IMR-90 (cell line): ENCODE measurements at regions not wholly inside any gene's neighbourhood (a gene's known extent, or its start where the extent isn't known, plus 50 kb on each side); places are given as distances from the start of the nearest gene placed in this dataset.

Source experiments
- ATAC-seq: fragments of 200-7000 bp; cut with Tn5 transposase; 2 replicates; pipeline ENCODE4 v1.9.1; 2020; ENCODE audit warnings: low read depth, mild to moderate bottlenecking, moderate library complexity
- BruUV-seq: library from RNA; stranded (reverse); fragments of 400-500 nt; replicated peaks from 2 replicates; lab custom pipeline; 2021; lab: Mats Ljungman, UMichigan
- CTCF ChIA-PET: fragments of 300-600 bp; formaldehyde crosslinking; extraction: SDS; loops from one replicate; lab custom pipeline; 2021; ENCODE audit warnings: antibody characterized with exemption; lab: Yijun Ruan, JAX
- POLR2A ChIA-PET: fragments of 300-600 bp; sonication (Branson Sonifier 250); formaldehyde crosslinking; loops from one replicate; lab custom pipeline; 2022; ENCODE audit warnings: antibody characterized with exemption; ENCODE audit not compliant: unreplicated experiment; lab: Charles Lee
- DNase-seq: peaks from one replicate; pipeline ENCODE4 v3.0.0; 2013
- H2AFZ ChIP-seq: replicated peaks from 2 replicates; pipeline ENCODE3; 2013; ENCODE audit warnings: low read length, mild to moderate bottlenecking; ENCODE audit not compliant: poor library complexity
- H2AK5ac ChIP-seq: 2 replicates; pipeline ENCODE4 v1.6.1; 2013; ENCODE audit warnings: low read depth, low read length, inconsistent platforms
- H2AK9ac ChIP-seq: replicated peaks from 2 replicates; pipeline ENCODE3; 2013; ENCODE audit warnings: mild to moderate bottlenecking, low read depth, low read length, moderate library complexity; ENCODE audit not compliant: poor library complexity
- H2BK120ac ChIP-seq: 2 replicates; pipeline ENCODE4 v1.6.1; 2013; ENCODE audit warnings: low read depth, low read length, inconsistent platforms
- H2BK15ac ChIP-seq: 3 replicates; pipeline ENCODE4 v1.6.1; 2013; ENCODE audit warnings: low read depth, low read length, inconsistent platforms
- H2BK20ac ChIP-seq: 2 replicates; pipeline ENCODE4 v1.6.1; 2013; ENCODE audit warnings: low read depth, mild to moderate bottlenecking, inconsistent platforms, low read length, moderate library complexity
- H2BK5ac ChIP-seq: 2 replicates; pipeline ENCODE4 v1.6.1; 2013; ENCODE audit warnings: mild to moderate bottlenecking, low read depth, low read length, inconsistent platforms; ENCODE audit not compliant: poor library complexity, severe bottlenecking
- H3K14ac ChIP-seq: replicated peaks from 2 replicates; pipeline ENCODE4 v1.6.1; 2013; ENCODE audit warnings: low read depth, low read length, inconsistent platforms
- H3K18ac ChIP-seq: 2 replicates; pipeline ENCODE4 v1.6.1; 2013; ENCODE audit warnings: low read depth, low read length, control low read depth
- H3K23ac ChIP-seq: 2 replicates; pipeline ENCODE4 v1.6.1; 2013; ENCODE audit warnings: low read depth, low read length, inconsistent platforms
- H3K27ac ChIP-seq: 2 replicates; pipeline ENCODE4 v1.5.1; 2013; ENCODE audit warnings: mild to moderate bottlenecking, control low read depth, low read length; ENCODE audit not compliant: insufficient read depth
- H3K27me3 ChIP-seq: 2 replicates; pipeline ENCODE4 v1.6.1; 2013; ENCODE audit warnings: low read length; ENCODE audit not compliant: control insufficient read depth, insufficient read depth
- H3K36me3 ChIP-seq: 2 replicates; pipeline ENCODE4 v1.6.1; 2013; ENCODE audit warnings: low read length, mixed read lengths; ENCODE audit not compliant: control insufficient read depth, insufficient read depth
- H3K4ac ChIP-seq: 2 replicates; pipeline ENCODE4 v1.6.1; 2013; ENCODE audit warnings: low read depth, low read length, inconsistent platforms
- H3K4me1 ChIP-seq: 2 replicates; pipeline ENCODE4 v1.6.1; 2013; ENCODE audit warnings: low read length, mixed read lengths; ENCODE audit not compliant: control insufficient read depth, insufficient read depth
- H3K4me2 ChIP-seq: 2 replicates; pipeline ENCODE4 v1.6.1; 2013; ENCODE audit warnings: low read depth, mild to moderate bottlenecking, control low read depth, low read length, moderate library complexity
- H3K4me3 ChIP-seq: 2 replicates; pipeline ENCODE4 v1.5.1; 2013; ENCODE audit warnings: low read depth, mild to moderate bottlenecking, control low read depth, low read length, moderate library complexity; ENCODE audit not compliant: insufficient read depth
- H3K56ac ChIP-seq: 2 replicates; pipeline ENCODE4 v1.6.1; 2013; ENCODE audit warnings: low read length, inconsistent platforms; ENCODE audit not compliant: insufficient read depth; ENCODE audit errors: extremely low read depth
- H3K79me1 ChIP-seq, 2 experiments: 2 replicates each; pipeline ENCODE4 v1.6.1; 2013; ENCODE audit warnings: low read length in 2 of 2, inconsistent platforms in 1 of 2, low read depth in 1 of 2
- H3K9ac ChIP-seq: 2 replicates; pipeline ENCODE4 v1.6.1; 2013; ENCODE audit warnings: low read depth, low read length, control low read depth
- H3K9me1 ChIP-seq: 2 replicates; pipeline ENCODE4 v1.6.1; 2013; ENCODE audit warnings: low read length, inconsistent platforms; ENCODE audit not compliant: insufficient read depth
- H3K9me3 ChIP-seq: 2 replicates; pipeline ENCODE4 v1.6.1; 2013; ENCODE audit warnings: low read length; ENCODE audit not compliant: control insufficient read depth, insufficient read depth
- H4K20me1 ChIP-seq: 2 replicates; pipeline ENCODE4 v1.6.1; 2013; ENCODE audit warnings: low read length, inconsistent platforms; ENCODE audit not compliant: insufficient read depth
- H4K5ac ChIP-seq: 2 replicates; pipeline ENCODE4 v1.6.1; 2013; ENCODE audit warnings: mild to moderate bottlenecking, low read depth, low read length, control low read depth
- H4K8ac ChIP-seq, 2 experiments: 2 replicates each; pipeline ENCODE4 v1.6.1; 2013; ENCODE audit warnings: low read depth in 2 of 2, low read length in 2 of 2, control low read depth in 1 of 2, inconsistent platforms in 1 of 2
- H4K91ac ChIP-seq: 2 replicates; pipeline ENCODE4 v1.6.1; 2013; ENCODE audit warnings: low read depth, low read length, inconsistent platforms; ENCODE audit not compliant: insufficient read depth
- BHLHE40 ChIP-seq: fragments of 150-350 bp; IDR thresholded peaks from 2 replicates; pipeline ENCODE4 v1.6.1; 2016; ENCODE audit warnings: mild to moderate bottlenecking, low read depth, low read length
- CEBPB ChIP-seq: IDR thresholded peaks from 2 replicates; pipeline ENCODE4 v1.6.1; 2012; ENCODE audit warnings: low read depth, low read length, improper control_type of control experiment
- CHD1 ChIP-seq: IDR thresholded peaks from 2 replicates; pipeline ENCODE4 v1.6.1; 2012; ENCODE audit warnings: low read depth, low read length, improper control_type of control experiment
- ELK1 ChIP-seq: fragments of 150-350 bp; IDR thresholded peaks from 2 replicates; pipeline ENCODE4 v1.6.1; 2016; ENCODE audit warnings: low read depth, mild to moderate bottlenecking, low read length, moderate library complexity, borderline replicate concordance
- FOS ChIP-seq: fragments of 150-350 bp; IDR thresholded peaks from 2 replicates; pipeline ENCODE4 v1.6.1; 2016; ENCODE audit warnings: low read depth, low read length
- MAFK ChIP-seq: IDR thresholded peaks from 2 replicates; pipeline ENCODE4 v1.6.1; 2012; ENCODE audit warnings: low read depth, low read length, improper control_type of control experiment
- MAZ ChIP-seq: IDR thresholded peaks from 2 replicates; pipeline ENCODE4 v1.6.1; 2012; ENCODE audit warnings: low read depth, mild to moderate bottlenecking, low read length, improper control_type of control experiment, moderate library complexity, borderline replicate concordance
- MXI1 ChIP-seq: IDR thresholded peaks from 2 replicates; pipeline ENCODE4 v1.6.1; 2012; ENCODE audit warnings: low read depth, mild to moderate bottlenecking, low read length, moderate library complexity, borderline replicate concordance
- NFE2L2 ChIP-seq: fragments of 150-350 bp; IDR thresholded peaks from 2 replicates; pipeline ENCODE4 v1.6.1; 2016; ENCODE audit warnings: low read depth, mild to moderate bottlenecking, low read length
- POLR2A ChIP-seq: IDR thresholded peaks from 2 replicates; pipeline ENCODE4 v1.6.1; 2012; ENCODE audit warnings: mild to moderate bottlenecking, low read depth, low read length
- RAD21 ChIP-seq: IDR thresholded peaks from 2 replicates; pipeline ENCODE4 v1.6.1; 2012; ENCODE audit warnings: low read length, improper control_type of control experiment
- RFX5 ChIP-seq: IDR thresholded peaks from 2 replicates; pipeline ENCODE4 v1.8.0; 2012; ENCODE audit warnings: low read depth, mild to moderate bottlenecking, low read length, moderate library complexity
- USF2 ChIP-seq: fragments of 150-350 bp; IDR thresholded peaks from 2 replicates; pipeline ENCODE4 v1.6.1; 2017; ENCODE audit warnings: mild to moderate bottlenecking, antibody characterized with exemption, low read length, low read depth
- WGBS, 2 experiments: methylation state at CpG; one replicate each; pipeline versions ENCODE4 v1.1.5 to v1.1.7; 2013; ENCODE audit warnings: missing lambda C conversion rate in 2 of 2; ENCODE audit not compliant: insufficient read length in 1 of 2; ENCODE audit errors: extremely low coverage in 2 of 2; 5-methylcytosine and 5-hydroxymethylcytosine counted together
- dilution Hi-C: fragments of 300-500 bp; cut with HindIII; formaldehyde crosslinking; loops from one replicate; pipeline ENCODE4 v1.14.3; 2018; ENCODE audit warnings: low sequenced_read_pairs; ENCODE audit not compliant: unreplicated experiment
- in situ Hi-C: fragments of 300-500 bp; cut with MboI; formaldehyde crosslinking; loops from 3 replicates; pipeline ENCODE4 v1.14.3; 2019; ENCODE audit warnings: low sequenced_read_pairs, inconsistent platforms, mixed read lengths
- intact Hi-C: fragments of 100-400 bp; cut with micrococcal nuclease; formaldehyde crosslinking; loops from 2 replicates; pipeline ENCODE4 v1.10.0; 2022

GRCh38 chr9:19620326-19620725 lies 168.5 kb downstream of the SLC24A2 start:
- H3K14ac ChIP-seq = no peak overlapping the region
- BruUV-seq = no TSS peak
- intact Hi-C loops = no loop called here
- no peak overlapping the region for H2AK5ac ChIP-seq
- H2BK20ac ChIP-seq = no peak overlapping the region
- H3K27me3 ChIP-seq = no peaks in the 10 kb centered on the region
- no CpG with 5 or more reads among the region's 4 CpGs for WGBS, 2 experiments
- no peak overlapping the region for H4K5ac ChIP-seq
- ATAC-seq (no peak), DNase-seq (no peak)
- TF ChIP-seq MXI1 (no peak), BHLHE40 (no peak), MAFK (no peak), ELK1 (no peak), CEBPB (no peak), USF2 (no peak), NFE2L2 (no peak), RFX5 (no peak), CHD1 (no peak), RAD21 (no peak), MAZ (no peak), POLR2A (no peak), FOS (no peak)
- no peaks in the 10 kb centered on the region for H3K36me3 ChIP-seq
- no peaks in the 10 kb centered on the region for H3K79me1 ChIP-seq
- no peak overlapping the region for H3K4me3 ChIP-seq
- no peak overlapping the region for H3K4ac ChIP-seq
- in situ Hi-C loops = no loop called here
- H4K91ac ChIP-seq = no peak overlapping the region
- no peak overlapping the region for H2AFZ ChIP-seq
- no peak overlapping the region for H3K4me2 ChIP-seq
- no peak overlapping the region for H3K18ac ChIP-seq
- CTCF ChIA-PET = no interaction called here
- no peaks in the 10 kb centered on the region for H3K4me1 ChIP-seq
- POLR2A ChIA-PET = no interaction called here
- no peak overlapping the region for H3K23ac ChIP-seq
- H4K20me1 ChIP-seq = no peaks in the 10 kb centered on the region
- no peak overlapping the region for H4K8ac ChIP-seq
- no peak overlapping the region for H2AK9ac ChIP-seq
- no peak overlapping the region for H3K9ac ChIP-seq
- H3K27ac ChIP-seq = no peak overlapping the region
- dilution Hi-C loops = no loop called here
- no peak overlapping the region for H2BK120ac ChIP-seq
- no peaks in the 10 kb centered on the region for H3K9me1 ChIP-seq
- no peak overlapping the region for H2BK5ac ChIP-seq
- no peak overlapping the region for H3K56ac ChIP-seq
- H3K9me3 ChIP-seq = no peaks in the 10 kb centered on the region
- H2BK15ac ChIP-seq = no peak overlapping the region
